DND-41 (cell line): ENCODE measurements at regions not wholly inside any gene's neighbourhood (a gene's known extent, or its start where the extent isn't known, plus 50 kb on each side); places are given as distances from the start of the nearest gene placed in this dataset.

Source experiments
- ATAC-seq: fragments of 200-7000 bp; cut with Tn5 transposase; 3 replicates; pipeline ENCODE4 v1.9.1; 2021; ENCODE audit warnings: low read depth; ENCODE audit not compliant: insufficient read depth
- DNase-seq: peaks from one replicate; pipeline ENCODE4 v3.0.0-alpha.2; 2020
- H2AFZ ChIP-seq: 2 replicates; pipeline ENCODE4 v1.6.0; 2012; ENCODE audit warnings: low read depth, low read length
- H3K27ac ChIP-seq: 2 replicates; pipeline ENCODE4 v1.5.1; 2012; ENCODE audit warnings: low read length, inconsistent platforms
- H3K27me3 ChIP-seq: fragments of 200-600 bp; sonication (generic); 2 replicates; pipeline ENCODE4 v1.6.0; 2012; ENCODE audit warnings: low read length, mild to moderate bottlenecking, inconsistent platforms; ENCODE audit not compliant: insufficient read depth, poor library complexity
- H3K36me3 ChIP-seq: 2 replicates; pipeline ENCODE4 v1.5.1; 2012; ENCODE audit warnings: low read length, inconsistent platforms; ENCODE audit not compliant: insufficient read depth
- H3K4me1 ChIP-seq: 2 replicates; pipeline ENCODE4 v1.5.1; 2012; ENCODE audit warnings: mild to moderate bottlenecking, low read length; ENCODE audit not compliant: insufficient read depth
- H3K4me2 ChIP-seq: 2 replicates; pipeline ENCODE4 v1.6.0; 2012; ENCODE audit warnings: mild to moderate bottlenecking, moderate library complexity, low read length, inconsistent platforms; ENCODE audit not compliant: insufficient read depth
- H3K4me3 ChIP-seq, 2 experiments: fragments of 200-600 bp in 1 of 2; shearing (Covaris generic) in 1 of 2; 2 replicates each; pipeline ENCODE4 v1.5.1; 2012 to 2016; ENCODE audit warnings: inconsistent platforms in 2 of 2, low read length in 2 of 2, mild to moderate bottlenecking in 2 of 2, low read depth in 1 of 2, moderate library complexity in 1 of 2
- H3K79me2 ChIP-seq: 2 replicates; pipeline ENCODE4 v1.6.0; 2012; ENCODE audit warnings: low read length, inconsistent platforms; ENCODE audit not compliant: insufficient read depth
- H3K9ac ChIP-seq: 2 replicates; pipeline ENCODE4 v1.6.0; 2012; ENCODE audit warnings: low read depth, mild to moderate bottlenecking, inconsistent platforms, low read length, moderate library complexity
- H3K9me3 ChIP-seq: 2 replicates; pipeline ENCODE4 v1.5.1; 2012; ENCODE audit warnings: low read length, moderate library complexity, mild to moderate bottlenecking, inconsistent platforms; ENCODE audit not compliant: insufficient read depth, severe bottlenecking
- H4K20me1 ChIP-seq: 2 replicates; pipeline ENCODE4 v1.6.0; 2012; ENCODE audit warnings: low read length; ENCODE audit not compliant: insufficient read depth
- CTCF ChIP-seq: IDR thresholded peaks from 2 replicates; pipeline ENCODE4 v1.5.1; 2012; ENCODE audit warnings: borderline replicate concordance, low read length, moderate library complexity, mild to moderate bottlenecking; ENCODE audit not compliant: poor library complexity, severe bottlenecking; ENCODE audit errors: extremely low read depth
- EZH2 ChIP-seq: IDR thresholded peaks from 3 replicates; pipeline ENCODE4 v1.6.1; 2012; ENCODE audit warnings: borderline replicate concordance, low read depth, mild to moderate bottlenecking, moderate library complexity, low read length, inconsistent platforms; ENCODE audit not compliant: severe bottlenecking

- H3K4me2 ChIP-seq = no peak overlapping the region
- no peak overlapping the region for H2AFZ ChIP-seq
- DNase-seq (no peak), ATAC-seq (no peak)
- H4K20me1 ChIP-seq = no peaks in the 10 kb centered on the region
- peaks cover 29% of the 10 kb centered on the region for H3K9me3 ChIP-seq
- no peaks in the 10 kb centered on the region for H3K36me3 ChIP-seq
- TF ChIP-seq CTCF (peak; percentile 7), EZH2 (no peak)
- H3K79me2 ChIP-seq = no peaks in the 10 kb centered on the region
- no peaks in the 10 kb centered on the region for H3K27me3 ChIP-seq
- no peak overlapping the region for H3K4me3 ChIP-seq
- no peaks in the 10 kb centered on the region for H3K4me1 ChIP-seq
- H3K9ac ChIP-seq = no peak overlapping the region
- no peak overlapping the region for H3K27ac ChIP-seq
Observed at GRCh38 chr5:8473827-8474568, 605.0 kb downstream of the MTRR start.

GRCh38 chr5:8474569-8474930 lies 605.6 kb downstream of the MTRR start:
- no peak for TF ChIP-seq EZH2
- no peak for TF ChIP-seq CTCF
- Histone ChIP-seq H2AFZ (no peak overlapping the region), H3K4me1 (no peaks in the 10 kb centered on the region), H3K27ac (no peak overlapping the region), H3K9ac (no peak overlapping the region), H4K20me1 (no peaks in the 10 kb centered on the region), H3K79me2 (no peaks in the 10 kb centered on the region), H3K36me3 (no peaks in the 10 kb centered on the region), H3K4me2 (no peak overlapping the region), H3K4me3 (no peak overlapping the region), H3K27me3 (no peaks in the 10 kb centered on the region), H3K9me3 (peaks cover 26% of the 10 kb centered on the region)
- ATAC-seq (no peak), DNase-seq (no peak)

- no peaks in the 10 kb centered on the region for H3K79me2 ChIP-seq
- no peak for TF ChIP-seq CTCF
- no peak for TF ChIP-seq EZH2
- no peaks in the 10 kb centered on the region for H4K20me1 ChIP-seq
- ATAC-seq (no peak), DNase-seq (no peak)
- no peaks in the 10 kb centered on the region for H3K4me1 ChIP-seq
- H3K27ac ChIP-seq = no peak overlapping the region
- H3K9ac ChIP-seq = no peak overlapping the region
- no peak overlapping the region for H2AFZ ChIP-seq
- peaks cover 21% of the 10 kb centered on the region for H3K9me3 ChIP-seq
- H3K36me3 ChIP-seq = no peaks in the 10 kb centered on the region
- no peak overlapping the region for H3K4me2 ChIP-seq
- no peak overlapping the region for H3K4me3 ChIP-seq
- H3K27me3 ChIP-seq = no peaks in the 10 kb centered on the region
Observed at GRCh38 chr5:8478326-8478725, 609.4 kb downstream of the MTRR start.

GRCh38 chr5:8481007-8481406 lies 612.1 kb downstream of the MTRR start:
- Histone ChIP-seq H3K9ac (no peak overlapping the region), H3K79me2 (no peaks in the 10 kb centered on the region), H4K20me1 (no peaks in the 10 kb centered on the region), H3K27me3 (no peaks in the 10 kb centered on the region), H2AFZ (no peak overlapping the region), H3K9me3 (peaks cover 24% of the 10 kb centered on the region), H3K36me3 (no peaks in the 10 kb centered on the region), H3K4me2 (no peak overlapping the region), H3K4me1 (no peaks in the 10 kb centered on the region), H3K27ac (no peak overlapping the region), H3K4me3 (no peak overlapping the region)
- TF ChIP-seq EZH2 (no peak), CTCF (no peak)
- ATAC-seq (no peak), DNase-seq (no peak)
